Right cardiac atrium (tissue), 5 donors: ENCODE measurements at regions not wholly inside any gene's neighbourhood (a gene's known extent, or its start where the extent isn't known, plus 50 kb on each side); places are given as distances from the start of the nearest gene placed in this dataset.

Source experiments
- ATAC-seq, 2 donors: fragments of 200-7000 bp; cut with Tn5 transposase; one replicate each; pipeline versions ENCODE4 v1.8.0 to v1.9.1; 2020; ENCODE audit warnings: moderate library complexity in 2 of 2, mild to moderate bottlenecking in 1 of 2
- DNase-seq, 3 donors: peaks; one replicate each; pipeline ENCODE4 v3.0.0-alpha.2; 2020
- H3K27ac ChIP-seq: one replicate; pipeline ENCODE4 v1.5.1; 2013; ENCODE audit warnings: mild to moderate bottlenecking, low read length, control low read depth, moderate library complexity
- H3K27me3 ChIP-seq: one replicate; pipeline ENCODE4 v1.6.1; 2013; ENCODE audit not compliant: control insufficient read depth, insufficient read depth
- H3K4me1 ChIP-seq: one replicate; pipeline ENCODE4 v1.6.1; 2013; ENCODE audit warnings: low read length; ENCODE audit not compliant: control insufficient read depth, insufficient read depth
- H3K4me3 ChIP-seq: one replicate; pipeline ENCODE4 v1.5.1; 2013; ENCODE audit warnings: low read length, control low read depth
- H3K9me3 ChIP-seq: one replicate; pipeline ENCODE4 v1.6.1; 2013; ENCODE audit warnings: low read length; ENCODE audit not compliant: control insufficient read depth
- WGBS: extraction: QIAGEN DNeasy Blood & Tissue Kit; methylation state at CpG from one replicate; pipeline ENCODE4 v1.1.7; 2013; 5-methylcytosine and 5-hydroxymethylcytosine counted together
- intact Hi-C, 4 donors: fragments of 100-400 bp; cut with DNase I; formaldehyde crosslinking; loops; one replicate each; pipeline versions ENCODE4 v1.11.0 to v1.14.0; 2022 to 2023
- donor health status: healthy with polysubstance abuse.
- donor health status: DM: no; HTN: yes; CAD: no.
- donor health status: DM: no; HTN: no; CAD: no.
- donor health status: DM: no; HTN: yes; CAD: no; lungs with severe emphysema.
- donor health status: DM: yes; HTN: yes; CAD: no.

DNA sequence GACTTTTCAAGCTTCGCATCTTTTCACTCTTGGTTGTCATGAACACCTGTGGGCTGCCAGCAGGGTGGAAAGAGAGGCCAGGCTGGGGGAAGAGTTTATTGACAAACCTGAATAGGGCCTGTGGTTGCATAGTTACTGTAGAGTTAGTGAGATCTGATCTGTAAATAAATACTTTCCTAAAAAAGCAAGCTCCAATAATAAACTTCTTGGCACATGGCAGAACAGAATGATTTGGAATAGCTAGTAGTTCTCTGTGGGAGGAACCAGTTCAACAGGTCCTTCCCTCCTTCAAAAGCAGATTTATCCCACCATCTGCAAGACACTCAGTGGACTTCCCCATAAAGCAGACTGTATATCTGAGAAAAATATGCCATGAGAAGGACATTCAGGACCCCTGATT lies 445.0 kb downstream of the HACE1 start:
- intact Hi-C loops, result no loop called here
- DNase-seq (no peak), ATAC-seq (no peak)
- H3K4me1 ChIP-seq, result no peaks in the 10 kb centered on the region
- no peak overlapping the region for H3K4me3 ChIP-seq
- 98% methylated on average over 1 of the region's 1 CpG for WGBS
- no peaks in the 10 kb centered on the region for H3K27me3 ChIP-seq
- no peaks in the 10 kb centered on the region for H3K9me3 ChIP-seq
- H3K27ac ChIP-seq, result no peak overlapping the region

DNA sequence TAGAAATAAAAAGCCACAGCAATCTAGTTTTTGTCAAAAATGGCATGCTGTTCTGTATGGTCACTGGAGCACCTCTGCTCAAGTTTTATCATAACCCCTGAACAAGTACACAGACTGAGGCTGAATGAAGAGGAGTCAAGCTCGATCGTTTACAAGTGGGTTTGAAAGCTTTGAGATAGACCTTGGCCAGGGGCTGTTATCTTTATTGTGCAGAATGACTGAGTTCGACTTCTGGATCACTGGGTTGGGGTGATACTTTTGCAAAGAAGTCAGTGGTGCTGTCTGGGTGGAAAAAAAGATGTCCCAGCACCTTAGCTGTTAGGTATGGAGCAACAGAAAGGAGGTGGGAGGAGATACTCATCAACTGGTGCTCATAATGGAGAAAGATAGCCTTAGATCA lies 446.0 kb downstream of the HACE1 start:
- intact Hi-C loops, result no loop called here
- H3K4me3 ChIP-seq, result no peak overlapping the region
- WGBS, result 71% methylated on average over 3 of the region's 3 CpGs
- no peaks in the 10 kb centered on the region for H3K4me1 ChIP-seq
- no peaks in the 10 kb centered on the region for H3K27me3 ChIP-seq
- no peak for ATAC-seq
- no peak overlapping the region for H3K27ac ChIP-seq
- no peaks in the 10 kb centered on the region for H3K9me3 ChIP-seq
- DNase-seq, result no peak

DNA sequence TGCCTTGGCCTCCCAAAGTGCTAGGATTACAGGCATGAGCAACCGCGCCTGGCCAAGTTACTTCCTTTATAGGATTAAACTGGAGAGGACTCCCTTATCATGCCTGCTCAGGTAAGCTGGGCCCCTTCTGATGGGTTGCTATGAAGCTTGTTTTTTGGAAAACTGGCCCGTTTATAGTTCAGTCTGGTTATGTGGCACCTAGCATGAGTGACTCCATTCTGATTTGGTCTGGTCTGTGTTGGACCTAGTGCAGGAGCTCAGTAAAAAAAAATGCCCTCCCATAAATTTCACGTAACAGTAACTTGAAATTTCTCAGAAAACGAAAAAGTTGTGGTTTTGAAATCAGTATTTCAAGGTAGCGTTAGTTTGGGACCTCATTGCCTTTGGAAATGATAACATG lies 448.4 kb downstream of the HACE1 start:
- Histone ChIP-seq H3K9me3 (no peaks in the 10 kb centered on the region), H3K27me3 (no peaks in the 10 kb centered on the region), H3K27ac (no peak overlapping the region), H3K4me1 (no peaks in the 10 kb centered on the region), H3K4me3 (no peak overlapping the region)
- intact Hi-C loops, result no loop called here
- DNase-seq (no peak), ATAC-seq (no peak)
- WGBS, result 80% methylated on average over 6 of the region's 6 CpGs

DNA sequence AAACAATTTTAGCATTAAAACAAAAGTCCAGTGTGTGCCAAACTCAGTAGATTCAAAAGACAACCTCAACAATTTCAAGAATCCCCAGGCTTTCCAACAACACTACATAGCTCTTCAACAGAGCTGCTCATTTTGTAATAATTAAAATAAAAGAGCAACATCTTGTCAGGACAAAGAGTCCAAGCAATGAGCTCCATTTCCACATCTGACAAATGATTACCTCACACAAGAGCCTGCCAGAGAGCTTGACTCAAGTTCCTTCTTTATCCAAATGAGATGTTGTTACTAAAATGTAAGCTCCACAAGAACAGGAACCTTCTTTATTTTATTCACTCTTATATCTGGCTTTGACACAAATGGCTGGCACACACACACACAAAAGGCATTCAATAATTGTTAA lies 449.8 kb downstream of the HACE1 start:
- intact Hi-C loops, result no loop called here
- no peak overlapping the region for H3K4me3 ChIP-seq
- no peaks in the 10 kb centered on the region for H3K4me1 ChIP-seq
- ATAC-seq (no peak), DNase-seq (no peak)
- no peaks in the 10 kb centered on the region for H3K9me3 ChIP-seq
- no peaks in the 10 kb centered on the region for H3K27me3 ChIP-seq
- no peak overlapping the region for H3K27ac ChIP-seq

DNA sequence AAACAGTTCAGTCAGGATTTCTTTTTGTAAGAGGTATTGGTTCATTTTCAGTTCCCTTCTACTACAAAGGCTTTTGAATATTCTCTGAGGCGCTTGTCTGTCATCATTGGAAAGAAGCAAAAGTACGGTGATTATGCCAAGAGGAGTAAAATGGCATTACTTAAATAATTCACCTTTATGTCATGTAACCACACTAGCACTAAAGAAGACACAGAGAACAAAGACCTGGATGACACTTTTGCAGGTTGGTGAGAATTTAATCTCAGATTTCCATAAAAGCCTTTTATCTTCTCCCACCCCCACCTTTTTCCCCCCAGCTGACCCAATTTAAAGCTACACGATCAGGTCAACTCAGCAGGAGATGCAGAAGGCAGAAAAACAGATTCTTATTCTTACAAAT lies 451.8 kb downstream of the HACE1 start:
- no peak for DNase-seq
- WGBS, result 65% methylated on average over 3 of the region's 3 CpGs
- no peaks in the 10 kb centered on the region for H3K9me3 ChIP-seq
- no peak overlapping the region for H3K4me3 ChIP-seq
- no peak for ATAC-seq
- intact Hi-C loops, result no loop called here
- no peaks in the 10 kb centered on the region for H3K27me3 ChIP-seq
- no peak overlapping the region for H3K27ac ChIP-seq
- no peaks in the 10 kb centered on the region for H3K4me1 ChIP-seq

DNA sequence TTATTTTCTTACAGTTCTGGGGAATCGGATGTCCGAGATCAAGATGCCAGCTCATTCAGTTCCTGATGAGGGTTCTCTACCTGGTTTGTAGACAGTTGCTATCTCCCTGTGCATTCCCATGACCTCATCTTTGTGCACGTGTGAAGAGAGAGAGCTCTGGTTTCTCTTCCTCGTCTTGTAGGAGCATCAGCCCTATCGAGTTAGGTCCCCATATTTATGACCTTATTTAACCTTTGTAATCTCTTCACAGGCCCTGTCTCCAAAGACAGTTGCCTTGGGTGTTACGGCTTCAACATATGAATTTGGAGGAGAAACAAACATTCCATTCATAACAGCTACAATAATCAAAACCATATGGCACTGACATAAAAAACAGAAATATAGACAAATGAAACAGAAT lies 455.3 kb downstream of the HACE1 start:
- no peak overlapping the region for H3K27ac ChIP-seq
- 47% methylated on average over 6 of the region's 6 CpGs for WGBS
- DNase-seq (no peak), ATAC-seq (no peak)
- no peaks in the 10 kb centered on the region for H3K4me1 ChIP-seq
- intact Hi-C loops, result no loop called here
- H3K27me3 ChIP-seq, result no peaks in the 10 kb centered on the region
- no peaks in the 10 kb centered on the region for H3K9me3 ChIP-seq
- H3K4me3 ChIP-seq, result no peak overlapping the region

DNA sequence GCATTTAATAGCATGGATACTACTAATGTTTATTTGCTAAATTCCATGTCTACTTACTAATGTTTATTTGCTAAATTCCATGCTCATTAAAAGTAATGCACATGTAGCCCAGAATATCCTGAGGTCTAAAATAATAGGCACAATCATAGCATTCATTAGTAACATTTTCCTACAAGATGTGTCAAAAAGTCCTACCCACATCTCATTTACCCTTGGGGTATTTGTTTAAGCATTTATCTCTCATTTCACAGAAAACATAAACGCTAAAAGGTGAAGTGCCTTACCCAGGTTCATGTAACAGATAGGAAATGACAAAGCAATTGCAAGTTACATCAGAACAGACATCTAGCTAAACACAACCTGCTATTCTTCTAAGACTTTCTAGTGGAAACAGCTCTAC lies 457.1 kb downstream of the HACE1 start:
- H3K9me3 ChIP-seq, result no peaks in the 10 kb centered on the region
- intact Hi-C loops, result no loop called here
- WGBS, result 72% methylated on average over 1 of the region's 1 CpG
- no peak for DNase-seq
- no peak overlapping the region for H3K27ac ChIP-seq
- H3K4me1 ChIP-seq, result no peaks in the 10 kb centered on the region
- ATAC-seq, result no peak
- H3K27me3 ChIP-seq, result no peaks in the 10 kb centered on the region
- no peak overlapping the region for H3K4me3 ChIP-seq

DNA sequence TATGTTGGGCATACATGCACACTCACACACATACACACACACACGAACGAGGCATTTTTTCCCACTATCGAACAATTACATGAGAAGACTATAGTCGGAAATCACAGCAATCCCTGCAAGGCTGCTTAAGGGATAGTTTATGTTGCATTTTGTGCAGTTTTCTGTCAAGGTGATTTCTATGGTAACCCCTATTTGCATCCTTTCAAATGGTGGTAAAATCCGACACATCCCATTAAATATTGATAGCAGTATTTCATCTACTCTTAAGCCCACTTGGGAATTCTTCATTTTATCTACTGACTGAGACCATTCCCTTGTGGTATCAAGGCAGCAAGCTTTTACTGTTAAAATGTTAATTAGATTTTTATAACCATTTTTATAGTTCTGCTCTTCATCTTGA lies 457.8 kb downstream of the HACE1 start:
- intact Hi-C loops, result no loop called here
- no peaks in the 10 kb centered on the region for H3K27me3 ChIP-seq
- DNase-seq (no peak), ATAC-seq (no peak)
- no peaks in the 10 kb centered on the region for H3K9me3 ChIP-seq
- no peaks in the 10 kb centered on the region for H3K4me1 ChIP-seq
- no peak overlapping the region for H3K4me3 ChIP-seq
- 88% methylated on average over 5 of the region's 5 CpGs for WGBS
- no peak overlapping the region for H3K27ac ChIP-seq

DNA sequence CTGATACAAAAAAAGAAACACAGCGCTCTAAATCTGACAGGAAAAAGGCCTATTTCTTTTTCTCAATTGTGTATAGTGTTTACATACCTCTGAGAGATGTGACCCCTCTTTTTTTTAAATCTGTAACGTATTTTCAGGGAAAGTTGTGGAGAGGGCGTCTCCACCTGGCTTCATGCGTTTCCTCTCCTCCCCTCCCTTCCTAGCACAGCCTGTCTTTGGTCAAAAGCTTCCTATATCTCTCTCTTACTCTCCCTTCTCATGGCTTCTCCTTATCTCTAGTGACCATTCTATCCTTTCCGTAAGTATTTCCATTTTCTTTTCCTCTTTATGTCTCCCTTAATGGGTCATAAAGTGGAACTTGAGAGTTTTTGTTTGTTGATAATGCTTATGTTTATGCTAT lies 458.9 kb downstream of the HACE1 start:
- DNase-seq (no peak), ATAC-seq (no peak)
- Histone ChIP-seq H3K27me3 (no peaks in the 10 kb centered on the region), H3K4me1 (no peaks in the 10 kb centered on the region), H3K4me3 (no peak overlapping the region), H3K9me3 (no peaks in the 10 kb centered on the region), H3K27ac (no peak overlapping the region)
- intact Hi-C loops, result no loop called here
- WGBS, result 41% methylated on average over 5 of the region's 5 CpGs

DNA sequence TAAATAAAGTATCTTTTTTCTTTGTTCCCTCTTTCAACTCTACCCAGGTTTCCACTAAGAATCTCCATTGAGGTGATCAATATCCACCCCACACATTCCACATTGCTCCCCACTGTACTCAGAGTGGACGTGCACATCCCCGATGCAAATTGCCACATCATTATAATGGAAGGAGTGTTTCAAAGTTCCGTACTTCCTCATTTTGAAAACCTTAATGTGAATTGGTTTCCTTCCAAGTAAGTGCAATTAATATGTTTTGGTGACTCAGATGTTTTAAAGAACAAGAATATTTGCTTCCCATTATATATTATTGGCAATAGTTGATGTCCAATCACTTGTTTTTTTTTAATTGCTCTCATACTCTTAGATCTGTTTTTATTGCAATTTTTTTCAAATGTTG lies 463.6 kb downstream of the HACE1 start:
- no peak for ATAC-seq
- Histone ChIP-seq H3K4me1 (no peaks in the 10 kb centered on the region), H3K27me3 (no peaks in the 10 kb centered on the region), H3K27ac (no peak overlapping the region), H3K4me3 (no peak overlapping the region), H3K9me3 (no peaks in the 10 kb centered on the region)
- intact Hi-C loops, result no loop called here
- no peak for DNase-seq
- 77% methylated on average over 3 of the region's 3 CpGs for WGBS

DNA sequence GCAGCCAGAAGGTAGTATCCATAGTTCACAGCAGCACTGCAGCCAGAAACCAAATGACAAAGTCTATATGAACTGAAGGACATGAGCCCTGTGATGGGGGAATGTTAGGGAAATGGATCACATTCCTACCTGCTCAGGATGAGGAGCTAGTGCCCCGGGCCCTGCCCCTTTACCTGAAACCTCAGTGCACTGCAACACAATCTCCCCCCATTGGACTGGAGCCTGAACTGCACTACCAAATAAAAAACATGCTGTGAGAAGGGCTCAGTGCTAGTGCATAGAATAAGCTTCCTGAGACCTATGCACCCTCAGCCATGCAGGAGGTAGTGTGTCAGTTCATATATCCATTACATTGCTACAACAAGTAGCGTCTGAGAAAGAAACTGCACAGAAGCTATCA lies 477.8 kb downstream of the HACE1 start:
- no peak for DNase-seq
- Histone ChIP-seq H3K9me3 (no peaks in the 10 kb centered on the region), H3K27me3 (no peaks in the 10 kb centered on the region), H3K4me3 (no peak overlapping the region), H3K27ac (no peak overlapping the region), H3K4me1 (no peaks in the 10 kb centered on the region)
- no peak for ATAC-seq
- WGBS, result 80% methylated on average over 2 of the region's 2 CpGs
- intact Hi-C loops, result no loop called here

DNA sequence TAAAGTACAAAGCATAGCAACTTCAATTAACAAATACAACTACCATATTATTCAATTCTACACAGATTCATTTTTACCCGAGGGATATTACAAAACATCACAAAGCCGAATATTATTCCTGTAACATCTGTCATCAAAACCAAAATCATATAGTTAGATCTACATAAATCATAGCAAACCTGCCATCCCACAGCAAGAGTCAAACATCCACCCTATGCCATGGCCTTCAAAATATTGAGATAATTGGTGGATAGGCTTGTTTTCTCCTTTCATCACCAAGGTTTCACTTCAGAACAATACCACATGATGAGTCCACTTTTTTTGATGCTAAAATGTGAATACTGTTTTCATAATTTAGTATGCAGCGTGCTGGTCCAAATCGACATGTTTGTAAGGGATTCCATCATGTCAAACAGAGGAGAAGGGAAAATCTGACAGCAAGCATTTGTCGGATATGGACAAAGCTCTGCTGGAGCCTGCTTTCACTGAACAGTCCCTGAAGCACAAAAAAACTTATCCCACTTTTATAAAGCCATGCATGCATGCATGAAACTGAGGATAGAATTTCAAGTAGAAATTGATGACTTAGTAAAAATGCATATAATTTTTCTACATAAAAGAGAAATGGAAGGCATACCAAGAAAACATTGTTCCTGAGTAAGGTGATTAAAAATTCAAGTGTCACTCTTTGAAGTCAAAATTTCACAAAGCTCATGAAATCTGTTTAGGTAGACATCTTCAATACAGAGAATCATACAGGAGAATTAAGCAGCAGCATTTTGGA lies 494.1 kb downstream of the HACE1 start:
- DNase-seq (no peak), ATAC-seq (no peak)
- H3K27ac ChIP-seq, result no peak overlapping the region
- WGBS, result 78% methylated on average over 5 of the region's 5 CpGs
- no peaks in the 10 kb centered on the region for H3K4me1 ChIP-seq
- H3K27me3 ChIP-seq, result no peaks in the 10 kb centered on the region
- intact Hi-C loops, result no loop called here
- H3K9me3 ChIP-seq, result no peaks in the 10 kb centered on the region
- no peak overlapping the region for H3K4me3 ChIP-seq
